ENCODE measurements at regions not wholly inside any gene's neighbourhood (a gene's known extent, or its start where the extent isn't known, plus 50 kb on each side); places are given as distances from the start of the nearest gene placed in this dataset.
"Not testable (repeated sequence)": the region's sequence is repeated elsewhere in the genome, so short reads cannot be mapped to it uniquely, and the experiment has no call there.

GRCh38 chr3:152891678-152892077 is 56.7 kb downstream of the P2RY1 start:
- DNase-seq (ENCODE audit: insufficient read length, low spot score): no peak
- no peak for FAIRE-seq

- FAIRE-seq (peak; percentile 31), DNase-seq (ENCODE audit: insufficient read length, low spot score) (no peak)
Measured at GRCh38 chr3:152892446-152892845, 57.5 kb downstream of the P2RY1 start.

GRCh38 chr3:152893647-152894046 is 58.7 kb downstream of the P2RY1 start:
- DNase-seq (ENCODE audit: insufficient read length, low spot score) (no peak), FAIRE-seq (no peak)

GRCh38 chr3:152899306-152899705 is 64.4 kb downstream of the P2RY1 start:
- DNase-seq (ENCODE audit: insufficient read length, low spot score) (no peak), FAIRE-seq (no peak)

GRCh38 chr3:152902141-152902669 is 67.3 kb downstream of the P2RY1 start:
- FAIRE-seq: no peak
- DNase-seq (ENCODE audit: insufficient read length, low spot score): no peak

GRCh38 chr3:152905631-152906030 is 70.7 kb downstream of the P2RY1 start:
- DNase-seq (ENCODE audit: insufficient read length, low spot score): no peak
- no peak for FAIRE-seq

- no peak for FAIRE-seq
- no peak for DNase-seq (ENCODE audit: insufficient read length, low spot score)
Measured at GRCh38 chr3:152909180-152909883, 74.4 kb downstream of the P2RY1 start.

GRCh38 chr3:152910211-152910610 is 75.3 kb downstream of the P2RY1 start:
- FAIRE-seq (no peak), DNase-seq (ENCODE audit: insufficient read length, low spot score) (no peak)

- DNase-seq (ENCODE audit: insufficient read length, low spot score): no peak
- FAIRE-seq: no peak
Measured at GRCh38 chr3:152910966-152911365, 76.0 kb downstream of the P2RY1 start.

- not testable (repeated sequence) for FAIRE-seq
Measured at GRCh38 chr3:152914743-152915142, 79.8 kb downstream of the P2RY1 start.

GRCh38 chr3:152915695-152916094 is 80.8 kb downstream of the P2RY1 start:
- no peak for FAIRE-seq
- no peak for DNase-seq (ENCODE audit: insufficient read length, low spot score)

More at GRCh38 chr3:152914743-152915142, 79.8 kb downstream of the P2RY1 start:
- not testable (repeated sequence) for DNase-seq (ENCODE audit: insufficient read length, low spot score)

GRCh38 chr3:152916753-152917279 is 81.9 kb downstream of the P2RY1 start:
- no peak for DNase-seq (ENCODE audit: insufficient read length, low spot score)

GRCh38 chr3:152921351-152921750 is 86.4 kb downstream of the P2RY1 start:
- FAIRE-seq (no peak), DNase-seq (ENCODE audit: insufficient read length, low spot score) (no peak)

More at GRCh38 chr3:152916753-152917279, 81.9 kb downstream of the P2RY1 start:
- no peak for FAIRE-seq

GRCh38 chr3:152922554-152922953 is 87.6 kb downstream of the P2RY1 start:
- FAIRE-seq: no peak

GRCh38 chr3:152927131-152927530 is 92.2 kb downstream of the P2RY1 start:
- DNase-seq (ENCODE audit: insufficient read length, low spot score): no peak
- no peak for FAIRE-seq

More at GRCh38 chr3:152922554-152922953, 87.6 kb downstream of the P2RY1 start:
- DNase-seq (ENCODE audit: insufficient read length, low spot score): no peak

GRCh38 chr3:152930516-152930915 is 95.6 kb downstream of the P2RY1 start:
- DNase-seq (ENCODE audit: insufficient read length, low spot score) (no peak), FAIRE-seq (no peak)

GRCh38 chr3:152937234-152937633 is 102.3 kb downstream of the P2RY1 start:
- DNase-seq (ENCODE audit: insufficient read length, low spot score) (no peak), FAIRE-seq (no peak)

GRCh38 chr3:152938974-152939636 is 104.2 kb downstream of the P2RY1 start:
- FAIRE-seq: no peak

GRCh38 chr3:152941859-152942258 is 106.9 kb downstream of the P2RY1 start:
- DNase-seq (ENCODE audit: insufficient read length, low spot score): no peak
- no peak for FAIRE-seq

More at GRCh38 chr3:152938974-152939636, 104.2 kb downstream of the P2RY1 start:
- no peak for DNase-seq (ENCODE audit: insufficient read length, low spot score)

- no peak for FAIRE-seq
- no peak for DNase-seq (ENCODE audit: insufficient read length, low spot score)
Measured at GRCh38 chr3:152942366-152942765, 107.4 kb downstream of the P2RY1 start.

GRCh38 chr3:152943645-152944044 is 108.7 kb downstream of the P2RY1 start:
- peak; percentile 2 for DNase-seq (ENCODE audit: insufficient read length, low spot score)

GRCh38 chr3:152944671-152945070 is 109.7 kb downstream of the P2RY1 start:
- DNase-seq (ENCODE audit: insufficient read length, low spot score) (no peak), FAIRE-seq (no peak)

More at GRCh38 chr3:152943645-152944044, 108.7 kb downstream of the P2RY1 start:
- FAIRE-seq: no peak

All from HTR-8/SVneo (cell line).